Endodermal cell (in vitro differentiated cells): ENCODE measurements at regions not wholly inside any gene's neighbourhood (a gene's known extent, or its start where the extent isn't known, plus 50 kb on each side); places are given as distances from the start of the nearest gene placed in this dataset.

ENCODE experiments used
- DNase-seq: peaks from one replicate; pipeline ENCODE4 v3.0.0-alpha.2; 2017
- H3K27ac ChIP-seq: 2 replicates; pipeline ENCODE4 v1.5.1; 2013; ENCODE audit warnings: mild to moderate bottlenecking, low read depth, low read length, moderate library complexity
- H3K27me3 ChIP-seq: 2 replicates; pipeline ENCODE4 v1.6.1; 2013; ENCODE audit warnings: mild to moderate bottlenecking, low read length, moderate library complexity; ENCODE audit not compliant: insufficient read depth, control insufficient read depth, poor library complexity, severe bottlenecking
- H3K36me3 ChIP-seq: 2 replicates; pipeline ENCODE4 v1.7.0; 2013; ENCODE audit warnings: mild to moderate bottlenecking, low read length, moderate library complexity; ENCODE audit not compliant: control insufficient read depth, insufficient read depth
- H3K4me1 ChIP-seq: one replicate; pipeline ENCODE4 v1.7.0; 2013; ENCODE audit warnings: low read length; ENCODE audit not compliant: control insufficient read depth, insufficient read depth
- H3K4me3 ChIP-seq: 2 replicates; pipeline ENCODE4 v1.5.1; 2013; ENCODE audit warnings: mild to moderate bottlenecking, low read length, moderate library complexity
- H3K9ac ChIP-seq: 2 replicates; pipeline ENCODE4 v1.6.1; 2013; ENCODE audit warnings: mild to moderate bottlenecking, low read length, moderate library complexity; ENCODE audit not compliant: poor library complexity, severe bottlenecking; ENCODE audit errors: extremely low read depth
- H3K9me3 ChIP-seq: 2 replicates; pipeline ENCODE4 v1.6.1; 2013; ENCODE audit warnings: mild to moderate bottlenecking, low read length, moderate library complexity; ENCODE audit not compliant: control insufficient read depth
- H3K27ac Mint-ChIP-seq: 2 replicates; pipeline ENCODE4 v1.8.0; 2020; ENCODE audit warnings: mixed read lengths
- H3K27me3 Mint-ChIP-seq: 2 replicates; pipeline ENCODE4 v1.8.0; 2021; ENCODE audit warnings: mild to moderate bottlenecking, mixed read lengths; ENCODE audit not compliant: insufficient read depth
- H3K36me3 Mint-ChIP-seq: 2 replicates; pipeline ENCODE4 v1.8.0; 2020; ENCODE audit warnings: low read depth, mixed read lengths
- H3K4me1 Mint-ChIP-seq: 2 replicates; pipeline ENCODE4 v1.8.0; 2020; ENCODE audit warnings: mixed read lengths
- H3K4me3 Mint-ChIP-seq: 2 replicates; pipeline ENCODE4 v1.8.0; 2020; ENCODE audit warnings: mild to moderate bottlenecking, moderate library complexity, mixed read lengths
- H3K9me3 Mint-ChIP-seq: 2 replicates; pipeline ENCODE4 v1.8.0; 2020; ENCODE audit warnings: mild to moderate bottlenecking, mixed read lengths
- WGBS, 2 experiments: methylation state at CpG; one replicate each; pipeline versions ENCODE4 v1.1.5 to v1.1.7; 2013; ENCODE audit warnings: missing lambda C conversion rate in 2 of 2, mixed read lengths in 1 of 2; ENCODE audit not compliant: insufficient coverage in 1 of 2, insufficient read length in 1 of 2; 5-methylcytosine and 5-hydroxymethylcytosine counted together
- TF ChIP-seq, protein P1 (sequence below): fragments of 200-600 bp; sonication (generic); conservative IDR thresholded peaks from 2 replicates; pipeline ENCODE4 v1.5.0; 2021; ENCODE audit warnings: antibody characterized with exemption, mild to moderate bottlenecking

DNA sequence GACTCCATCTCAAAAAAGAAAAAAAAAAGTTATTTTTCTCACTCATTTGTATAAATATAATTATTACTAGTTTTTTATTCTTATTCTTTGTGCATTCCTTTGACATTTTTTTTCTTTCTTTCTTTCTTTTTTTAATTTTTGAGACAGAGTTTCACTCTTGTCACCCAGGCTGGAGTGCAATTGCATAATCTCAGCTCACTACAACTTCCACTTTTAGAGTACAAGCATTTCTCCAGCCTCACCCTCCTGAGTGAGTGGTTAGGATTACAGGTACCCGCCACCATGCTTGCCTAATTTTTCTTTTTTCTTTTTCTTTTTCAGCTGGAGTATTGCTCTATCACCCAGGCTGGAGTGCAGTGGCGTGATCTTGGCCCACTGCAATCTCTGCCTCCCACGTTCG, 51.4 kb upstream of the JARID2 start:
- Histone ChIP-seq H3K27me3 (no peaks in the 10 kb centered on the region), H3K27ac (no peak overlapping the region), H3K4me1 (no peaks in the 10 kb centered on the region), H3K36me3 (no peaks in the 10 kb centered on the region), H3K9ac (no peak overlapping the region), H3K4me3 (no peak overlapping the region), H3K9me3 (no peaks in the 10 kb centered on the region)
- no peak for DNase-seq
- H3K4me3 Mint-ChIP-seq, result no peak overlapping the region
- no peaks in the 10 kb centered on the region for H3K27me3 Mint-ChIP-seq
- TF ChIP-seq, protein P1, sequence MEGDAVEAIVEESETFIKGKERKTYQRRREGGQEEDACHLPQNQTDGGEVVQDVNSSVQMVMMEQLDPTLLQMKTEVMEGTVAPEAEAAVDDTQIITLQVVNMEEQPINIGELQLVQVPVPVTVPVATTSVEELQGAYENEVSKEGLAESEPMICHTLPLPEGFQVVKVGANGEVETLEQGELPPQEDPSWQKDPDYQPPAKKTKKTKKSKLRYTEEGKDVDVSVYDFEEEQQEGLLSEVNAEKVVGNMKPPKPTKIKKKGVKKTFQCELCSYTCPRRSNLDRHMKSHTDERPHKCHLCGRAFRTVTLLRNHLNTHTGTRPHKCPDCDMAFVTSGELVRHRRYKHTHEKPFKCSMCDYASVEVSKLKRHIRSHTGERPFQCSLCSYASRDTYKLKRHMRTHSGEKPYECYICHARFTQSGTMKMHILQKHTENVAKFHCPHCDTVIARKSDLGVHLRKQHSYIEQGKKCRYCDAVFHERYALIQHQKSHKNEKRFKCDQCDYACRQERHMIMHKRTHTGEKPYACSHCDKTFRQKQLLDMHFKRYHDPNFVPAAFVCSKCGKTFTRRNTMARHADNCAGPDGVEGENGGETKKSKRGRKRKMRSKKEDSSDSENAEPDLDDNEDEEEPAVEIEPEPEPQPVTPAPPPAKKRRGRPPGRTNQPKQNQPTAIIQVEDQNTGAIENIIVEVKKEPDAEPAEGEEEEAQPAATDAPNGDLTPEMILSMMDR, result no peak
- no peaks in the 10 kb centered on the region for H3K4me1 Mint-ChIP-seq
- H3K9me3 Mint-ChIP-seq, result no peaks in the 10 kb centered on the region
- no peaks in the 10 kb centered on the region for H3K36me3 Mint-ChIP-seq
- no peak overlapping the region for H3K27ac Mint-ChIP-seq
- WGBS, 2 experiments, result 83 to 93% methylated on average over 4 of the region's 4 CpGs
